ENCODE measurements at regions not wholly inside any gene's neighbourhood (a gene's known extent, or its start where the extent isn't known, plus 50 kb on each side); places are given as distances from the start of the nearest gene placed in this dataset.

DNA sequence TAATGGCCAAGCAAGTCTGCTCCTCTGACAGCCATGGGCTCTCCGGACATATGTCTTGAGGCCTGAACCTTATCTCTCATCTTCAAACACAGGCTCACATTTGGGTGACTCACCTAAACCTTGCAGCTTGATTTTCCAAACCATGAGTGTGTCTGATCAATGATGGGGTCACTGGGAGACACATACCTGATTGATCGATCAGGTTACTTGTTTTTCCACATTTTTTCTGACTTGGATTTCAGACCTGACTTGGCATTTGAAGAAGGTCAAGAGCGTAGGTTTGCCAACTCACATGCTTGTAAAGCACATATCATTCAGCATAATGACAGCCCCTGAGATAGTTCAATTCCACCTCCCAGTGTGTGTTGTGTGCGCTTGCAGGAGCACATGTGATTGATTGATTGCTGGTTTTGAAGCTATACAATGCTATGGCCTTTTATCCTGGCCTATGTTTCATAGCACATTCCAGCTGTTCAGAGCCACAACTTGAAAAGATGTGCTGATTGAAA lies 116.7 kb upstream of the KIRREL3 start:
- DNase-seq: no peak

DNA sequence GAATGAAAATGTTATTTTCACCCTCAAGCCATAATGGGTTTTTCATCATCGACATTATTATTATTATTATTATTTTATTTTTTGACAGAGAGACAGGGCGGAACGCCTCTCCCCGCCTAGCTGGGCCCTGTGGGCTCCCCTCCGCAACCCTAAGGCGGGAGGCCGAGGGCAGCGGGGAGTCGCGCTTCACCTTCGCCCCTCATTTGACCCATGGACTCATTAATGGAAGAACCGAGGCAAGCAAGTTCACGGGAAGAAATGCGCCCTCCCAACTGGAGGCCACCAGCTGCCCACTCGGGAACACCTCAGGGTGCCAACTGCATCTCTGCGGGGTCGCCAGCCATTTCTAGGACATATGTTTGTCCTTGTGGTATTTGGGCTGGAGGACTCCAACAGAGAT lies 115.3 kb upstream of the KIRREL3 start:
- DNase-seq: no peak

DNA sequence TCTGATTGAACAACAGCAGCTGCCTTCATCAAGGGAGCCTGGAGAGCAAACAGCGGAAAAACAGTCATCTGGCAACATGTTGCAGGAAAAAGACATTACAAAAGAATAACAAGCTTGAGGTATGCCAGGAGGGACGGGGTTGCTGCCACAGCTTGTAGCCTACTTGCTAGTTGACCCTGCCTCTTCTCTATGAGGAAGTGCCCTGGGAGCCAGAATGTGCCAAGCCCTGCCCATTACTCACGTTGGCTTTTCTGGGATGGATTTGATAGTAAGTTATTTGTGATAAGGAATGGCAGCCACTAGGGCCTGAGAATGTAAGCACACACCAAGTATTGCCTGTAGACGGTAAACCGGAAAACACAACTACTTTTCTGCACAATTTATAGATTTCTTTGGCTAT lies 113.5 kb upstream of the KIRREL3 start:
- no peak for DNase-seq

DNA sequence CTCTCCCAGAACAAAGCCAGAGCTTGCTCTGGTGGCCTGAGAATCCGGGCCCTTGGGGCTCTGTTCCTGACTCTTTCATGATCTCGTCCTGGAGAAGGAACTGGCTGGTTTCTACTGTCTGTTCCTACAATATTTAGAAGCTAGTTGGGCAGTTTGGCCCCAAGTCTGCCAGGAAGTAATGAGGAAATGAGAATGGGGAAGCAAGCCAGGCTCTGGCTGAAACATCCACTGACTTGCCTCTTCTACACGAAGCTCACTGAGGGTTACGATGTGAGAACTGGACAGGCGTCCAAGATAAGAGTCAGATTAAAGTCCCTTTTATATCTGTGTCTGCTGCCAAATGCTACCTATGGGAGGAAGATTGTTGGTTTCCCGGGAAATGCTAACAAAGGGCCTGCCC lies 110.0 kb upstream of the KIRREL3 start:
- no peak for DNase-seq

DNA sequence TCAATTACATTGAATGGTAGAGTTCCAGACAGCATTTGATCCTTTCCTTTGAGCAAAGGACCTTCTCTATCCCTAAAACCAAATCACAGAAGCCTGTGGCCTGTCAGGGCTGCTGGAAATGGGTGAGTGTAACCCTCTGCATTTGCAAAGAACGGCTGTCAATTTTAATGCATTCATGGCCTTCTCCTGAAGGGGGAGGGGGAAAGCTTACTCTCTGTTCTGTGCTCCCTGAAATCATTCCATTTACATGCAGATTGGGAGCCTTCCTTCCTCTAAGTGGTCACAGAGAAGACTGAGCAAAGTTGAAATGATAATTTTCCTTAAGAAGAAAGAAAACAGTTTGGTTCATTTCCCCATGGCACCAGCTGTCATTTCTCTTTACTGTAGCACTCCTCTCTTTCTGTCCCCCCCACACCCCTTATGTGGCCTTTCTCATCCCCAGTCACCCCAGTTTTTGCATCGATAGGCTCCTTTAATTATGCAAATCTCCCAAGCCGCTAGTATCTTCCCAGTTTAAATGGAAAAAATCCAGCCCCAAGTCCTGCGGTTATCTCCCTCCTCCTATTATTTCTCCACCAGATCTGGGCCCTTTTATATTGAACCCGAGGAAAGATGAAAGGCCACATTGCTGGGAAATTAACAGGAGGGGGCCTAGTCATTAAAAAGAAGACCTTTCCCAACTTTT lies 109.4 kb upstream of the KIRREL3 start:
- no peak for DNase-seq

GRCh38 chr11:127108838-127109237 lies 108.3 kb upstream of the KIRREL3 start:
- no peak for DNase-seq

GRCh38 chr11:127106938-127107337 lies 106.4 kb upstream of the KIRREL3 start:
- DNase-seq: no peak

- peak; percentile 29 for DNase-seq
Measured at GRCh38 chr11:127105593-127106541, 105.3 kb upstream of the KIRREL3 start.

DNA sequence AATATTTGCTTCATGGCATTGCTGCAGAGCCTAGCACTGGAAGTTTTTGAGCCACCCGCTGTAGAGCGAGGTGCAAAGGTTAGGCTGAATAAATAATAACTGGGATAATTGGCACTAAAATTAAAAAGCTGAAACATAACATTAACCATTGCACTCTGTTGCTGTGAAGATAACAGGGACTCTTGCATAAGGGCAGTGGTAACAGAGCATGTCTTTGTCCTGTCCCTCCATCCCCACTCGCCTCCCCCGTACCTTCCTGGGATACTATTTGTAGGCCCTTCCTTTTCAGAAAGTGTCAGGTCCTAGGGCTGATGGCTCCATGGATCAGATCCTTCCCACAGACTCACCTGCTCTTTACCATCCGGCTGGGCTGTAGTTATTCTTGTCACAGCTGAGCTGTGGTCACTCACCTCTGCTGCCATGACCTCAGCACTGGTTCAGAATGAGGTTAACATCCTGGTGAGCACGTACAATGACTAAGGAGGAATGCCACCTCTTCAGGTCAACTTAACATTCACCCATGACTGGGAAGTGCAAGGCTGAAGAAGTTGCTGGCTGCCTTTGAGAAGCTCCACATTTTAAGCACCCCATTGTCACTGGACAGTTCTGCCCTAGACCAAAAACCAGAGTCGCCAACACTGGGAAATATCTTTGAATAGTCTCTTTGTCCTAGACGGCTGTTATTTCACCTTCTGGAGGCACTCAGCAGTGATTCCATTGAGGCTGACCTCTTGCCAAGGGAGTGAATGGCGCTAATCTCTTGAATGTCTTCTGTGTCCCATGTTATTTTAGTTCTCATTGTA lies 103.2 kb upstream of the KIRREL3 start:
- no peak for DNase-seq

DNA sequence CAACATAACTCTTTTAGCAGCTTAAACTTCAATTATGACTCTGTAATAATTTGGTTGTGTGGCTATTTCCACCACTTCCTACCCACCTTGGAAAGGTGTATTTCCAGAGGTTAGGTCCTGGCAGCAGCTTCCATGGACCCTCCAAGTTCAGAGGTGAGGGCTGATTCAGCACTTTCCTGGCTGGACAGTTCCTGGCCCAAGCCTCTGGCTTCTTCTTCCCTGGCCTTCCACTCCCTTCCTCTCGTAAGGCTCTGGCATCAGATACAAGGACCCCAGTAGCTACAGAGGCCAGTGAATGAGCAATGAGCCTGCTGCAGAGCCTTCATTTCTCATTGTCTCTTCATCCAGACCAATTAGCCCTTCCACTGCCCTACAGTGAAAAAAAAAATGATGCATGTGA lies 98.1 kb upstream of the KIRREL3 start:
- no peak for DNase-seq

DNA sequence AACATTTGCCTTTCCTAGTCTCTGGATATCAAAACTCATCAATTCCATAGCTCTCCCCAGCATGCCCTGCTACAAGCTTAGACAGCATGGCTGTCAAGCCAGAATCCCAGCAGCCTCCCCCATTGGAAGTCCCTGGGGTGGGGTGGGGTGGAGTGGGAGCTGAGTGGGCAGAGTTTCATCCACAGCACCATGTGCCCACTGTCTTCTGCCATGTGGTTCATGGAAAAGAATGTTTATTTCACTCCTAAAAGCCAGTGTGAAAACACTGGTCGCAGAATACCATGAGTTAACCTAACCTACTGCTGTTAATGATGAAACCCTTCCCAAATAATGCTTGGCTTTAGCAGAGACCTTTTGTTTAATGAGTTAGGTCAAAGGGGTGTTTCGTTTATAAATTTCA lies 80.2 kb upstream of the KIRREL3 start:
- DNase-seq: no peak

DNA sequence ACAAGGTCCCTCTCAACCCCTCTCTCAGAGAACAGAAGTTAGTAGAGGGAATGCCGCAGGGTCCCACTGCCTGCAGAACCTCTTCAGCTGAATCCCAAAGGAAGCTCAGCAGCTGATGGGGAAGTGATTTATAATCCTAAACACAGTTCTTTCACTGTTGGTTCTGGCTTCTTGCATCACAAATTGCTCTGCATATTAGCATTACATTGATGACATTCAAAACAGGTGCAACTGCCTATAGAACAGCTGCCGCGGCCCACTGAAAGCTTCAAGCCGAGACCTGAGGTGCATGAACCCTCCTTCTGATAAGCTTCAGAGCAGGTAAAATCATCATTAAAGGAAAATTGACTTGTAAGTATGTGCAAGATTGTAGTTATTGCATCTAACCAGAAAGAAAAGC lies 75.2 kb upstream of the KIRREL3 start:
- DNase-seq: no peak

- peak; percentile 30 for DNase-seq
Measured at GRCh38 chr11:127074151-127074761, 73.7 kb upstream of the KIRREL3 start.

- no peak for DNase-seq
Measured at GRCh38 chr11:127073621-127074020, 73.1 kb upstream of the KIRREL3 start.

DNA sequence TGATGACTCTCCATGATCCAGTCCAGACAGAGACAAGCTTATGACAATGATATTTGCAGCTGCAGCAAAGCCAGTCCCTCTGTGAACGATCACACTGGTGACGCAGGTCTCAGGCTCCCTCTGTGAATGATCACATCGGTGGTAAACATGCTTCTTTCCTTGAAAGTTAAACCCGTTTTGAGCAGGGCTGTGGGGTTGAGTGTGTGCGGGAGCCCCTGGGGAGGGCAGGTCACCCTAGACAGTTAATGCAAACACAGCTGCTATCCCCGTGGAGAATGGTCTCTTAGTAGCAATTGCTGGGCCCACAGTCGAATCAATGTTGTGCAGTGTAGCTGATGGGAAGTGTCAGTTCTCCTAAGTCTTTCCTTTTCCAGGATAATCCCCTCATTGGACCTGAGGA lies 71.0 kb upstream of the KIRREL3 start:
- no peak for DNase-seq

DNA sequence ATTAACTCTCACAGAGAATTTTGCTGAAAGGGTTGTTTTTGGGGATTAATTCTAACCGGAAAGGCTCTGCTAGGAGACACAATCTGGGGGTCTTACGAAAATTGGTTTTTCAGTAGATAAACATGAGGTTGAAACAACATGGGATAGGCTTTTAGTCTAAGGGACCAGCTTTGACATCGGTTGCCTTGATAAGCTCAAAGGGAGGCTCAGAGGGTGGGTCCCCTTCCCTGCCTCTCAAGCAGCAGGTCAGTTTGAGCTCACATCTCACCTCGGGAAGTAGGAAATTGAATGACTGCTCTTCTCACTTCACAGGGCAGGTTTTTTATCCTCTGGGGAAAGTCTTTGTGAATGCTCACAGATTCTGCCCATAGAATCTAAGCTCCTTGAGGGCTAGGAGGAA lies 70.2 kb upstream of the KIRREL3 start:
- DNase-seq: no peak

DNA sequence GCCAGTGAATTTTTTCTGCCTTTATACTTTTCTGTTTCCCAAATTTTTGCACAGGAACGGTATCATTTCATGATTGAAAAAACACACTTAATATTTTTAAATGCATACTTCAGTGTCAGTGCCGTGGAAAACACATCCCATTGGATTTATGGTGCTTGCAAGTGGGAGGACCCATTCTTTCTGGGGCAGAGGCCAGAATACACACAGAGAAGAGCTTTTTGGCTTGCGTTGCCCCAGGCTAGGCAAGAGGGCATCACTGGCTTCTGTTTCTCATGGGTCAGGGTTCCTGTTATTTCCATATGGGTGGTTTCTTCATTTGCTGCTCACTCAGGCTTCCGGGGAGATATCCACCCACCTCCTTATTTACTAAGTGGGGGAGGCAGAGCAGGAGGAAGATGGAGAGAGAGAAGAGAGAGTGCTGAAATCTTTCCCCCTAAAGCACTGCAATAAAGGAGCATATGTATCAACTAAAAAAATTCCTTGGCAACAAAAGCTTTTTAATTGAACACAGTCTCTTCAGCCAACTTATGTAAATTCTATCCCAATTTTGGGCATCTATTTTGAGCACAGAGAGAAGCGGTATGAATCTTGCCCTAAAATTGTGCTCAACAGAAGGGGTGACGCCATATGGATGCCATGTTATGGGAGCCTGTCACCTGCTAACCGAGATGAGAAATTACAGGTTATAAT lies 66.0 kb upstream of the KIRREL3 start:
- no peak for DNase-seq

GRCh38 chr11:127063241-127063640 lies 62.7 kb upstream of the KIRREL3 start:
- DNase-seq: no peak

DNA sequence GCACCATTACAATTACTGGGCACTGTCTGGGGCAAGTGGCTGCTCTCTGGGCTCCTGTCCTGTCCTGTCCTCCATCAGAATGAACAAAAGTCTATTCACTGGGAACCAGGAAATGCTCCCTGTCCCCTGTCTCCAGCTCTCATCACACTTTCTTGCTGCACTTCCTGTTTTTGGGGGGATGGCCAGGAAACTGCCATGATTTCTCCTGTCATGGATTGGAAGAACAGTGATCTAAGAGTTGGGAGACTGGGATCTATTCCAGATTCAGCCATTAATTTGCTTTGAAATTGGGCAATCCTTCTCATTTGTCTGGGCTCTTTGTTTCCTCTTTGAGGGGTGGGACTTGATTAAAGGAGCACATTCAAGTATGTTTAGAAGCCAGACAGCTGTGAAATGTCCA lies 61.4 kb upstream of the KIRREL3 start:
- DNase-seq: no peak

- DNase-seq: no peak
Measured at GRCh38 chr11:127059750-127060149, 59.2 kb upstream of the KIRREL3 start.

DNA sequence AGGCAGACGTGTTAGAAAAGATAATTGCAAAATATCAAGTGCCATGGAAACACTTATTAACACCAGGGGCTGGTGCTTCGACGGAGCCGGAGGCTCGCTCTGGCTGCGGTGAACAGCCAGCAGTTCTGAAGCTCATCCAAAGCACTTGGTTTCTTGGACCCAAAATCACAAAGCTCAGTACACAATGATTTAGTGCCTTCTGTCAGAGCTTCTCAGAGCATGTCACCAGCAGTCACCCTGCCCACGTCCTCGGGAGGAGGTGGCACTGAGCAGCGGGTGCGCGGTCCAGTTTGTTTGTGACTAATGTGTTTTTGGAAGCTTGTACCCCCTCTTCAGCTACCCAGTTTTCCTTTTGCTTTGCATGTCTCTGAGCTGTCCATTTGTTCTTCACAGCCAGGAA lies 58.7 kb upstream of the KIRREL3 start:
- no peak for DNase-seq

DNA sequence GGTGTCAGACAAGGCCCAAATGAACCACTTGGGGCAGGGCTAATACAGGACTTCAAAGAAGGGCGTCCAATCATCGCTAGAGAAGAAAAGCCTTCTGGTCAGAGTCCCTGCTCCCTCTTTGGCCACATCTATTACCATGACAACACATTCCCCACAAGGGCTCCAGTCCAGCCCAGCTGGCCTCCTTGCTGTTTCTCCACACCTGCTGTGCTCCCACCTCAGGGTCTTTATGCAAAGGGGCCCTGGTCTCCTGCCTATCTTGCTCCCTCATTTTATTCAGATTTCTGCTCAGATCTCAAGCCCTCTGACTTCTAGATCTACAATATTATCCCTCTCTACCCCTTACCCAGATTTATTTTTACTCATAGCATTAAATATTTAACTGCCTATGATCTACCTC lies 58.0 kb upstream of the KIRREL3 start:
- no peak for DNase-seq
